Fibroblast of lung (primary cell): ENCODE measurements at regions not wholly inside any gene's neighbourhood (a gene's known extent, or its start where the extent isn't known, plus 50 kb on each side); places are given as distances from the start of the nearest gene placed in this dataset.

Source experiments
- DNase-seq, 2 donors: peaks; one replicate each; pipeline versions ENCODE4 v3.0.0 to v3.0.0-alpha.2; 2010; ENCODE audit warnings: low read depth in 2 of 2
- H2AFZ ChIP-seq: 2 replicates; pipeline ENCODE4 v1.5.1; 2012; ENCODE audit warnings: low read length, control low read depth, inconsistent platforms
- H3K27ac ChIP-seq: 2 replicates; pipeline ENCODE4 v1.5.1; 2011; ENCODE audit warnings: low read length, control low read depth; ENCODE audit not compliant: insufficient read depth
- H3K27me3 ChIP-seq: 2 replicates; pipeline ENCODE4 v1.5.1; 2011; ENCODE audit warnings: mild to moderate bottlenecking, low read length; ENCODE audit not compliant: control insufficient read depth, insufficient read depth
- H3K36me3 ChIP-seq: 2 replicates; pipeline ENCODE4 v1.5.1; 2011; ENCODE audit warnings: low read length; ENCODE audit not compliant: control insufficient read depth, insufficient read depth
- H3K4me1 ChIP-seq: 2 replicates; pipeline ENCODE4 v1.5.1; 2011; ENCODE audit warnings: low read length; ENCODE audit not compliant: control insufficient read depth, insufficient read depth; ENCODE audit errors: extremely low read depth
- H3K4me2 ChIP-seq: 2 replicates; pipeline ENCODE4 v1.5.1; 2011; ENCODE audit warnings: low read length, control low read depth; ENCODE audit not compliant: insufficient read depth; ENCODE audit errors: extremely low read depth
- H3K4me3 ChIP-seq, 4 experiments: fragments of 200-600 bp in 1 of 4; sonication (generic) in 1 of 4; replicated peaks in 1 of 4; 2 replicates each; pipeline ENCODE4 v1.5.1; 2011 to 2016; ENCODE audit warnings: low read length in 4 of 4, low read depth in 3 of 4, mild to moderate bottlenecking in 3 of 4, control low read depth in 2 of 4, inconsistent platforms in 1 of 4, mixed read lengths in 1 of 4; ENCODE audit not compliant: insufficient read depth in 1 of 4; ENCODE audit errors: control extremely low read depth in 1 of 4
- H3K79me2 ChIP-seq: 2 replicates; pipeline ENCODE4 v1.5.1; 2012; ENCODE audit warnings: mild to moderate bottlenecking, low read length, inconsistent platforms; ENCODE audit not compliant: control insufficient read depth, insufficient read depth
- H3K9ac ChIP-seq: 2 replicates; pipeline ENCODE4 v1.5.1; 2011; ENCODE audit warnings: mild to moderate bottlenecking, low read length, control low read depth; ENCODE audit not compliant: insufficient read depth
- H3K9me3 ChIP-seq: 2 replicates; pipeline ENCODE4 v1.5.1; 2012; ENCODE audit warnings: low read depth, low read length; ENCODE audit not compliant: control insufficient read depth, insufficient read depth
- H4K20me1 ChIP-seq: 2 replicates; pipeline ENCODE4 v1.5.1; 2011; ENCODE audit warnings: low read length; ENCODE audit not compliant: control insufficient read depth, insufficient read depth; ENCODE audit errors: extremely low read depth
- EZH2 ChIP-seq: IDR thresholded peaks from 2 replicates; pipeline ENCODE4 v1.5.1; 2012; ENCODE audit warnings: low read length, control low read depth, mild to moderate bottlenecking; ENCODE audit errors: missing control alignments
- TF ChIP-seq, protein P1 (sequence below), 2 donors: IDR thresholded peaks in 1 of 2; conservative IDR thresholded peaks in 1 of 2; 1 replicate in 1 of 2; 2 replicates in 1 of 2; pipeline ENCODE4 v1.5.1; 2011 to 2012; ENCODE audit warnings: low read length in 2 of 2, control low read depth in 1 of 2, inconsistent platforms in 1 of 2, low read depth in 1 of 2, mild to moderate bottlenecking in 1 of 2

DNA sequence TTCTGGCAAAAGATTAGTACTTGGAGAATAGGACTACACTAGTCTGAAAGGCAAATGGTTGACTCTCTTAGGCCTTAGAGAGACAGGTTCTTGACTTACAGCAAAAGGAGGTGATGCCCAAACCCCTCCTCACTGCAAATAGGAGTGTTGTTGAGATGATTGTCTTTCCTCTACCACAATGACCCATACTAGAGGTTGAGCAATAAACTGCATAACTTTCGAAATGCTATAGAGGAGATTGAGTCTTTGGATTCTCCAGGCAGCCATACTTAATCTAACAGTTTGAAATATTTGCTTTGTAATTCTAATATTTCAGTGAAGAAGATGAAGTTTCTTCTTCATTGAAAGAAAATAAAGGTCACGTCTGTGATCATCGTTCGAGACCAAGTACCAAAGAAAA lies 498.5 kb upstream of the GBE1 start:
- no peak for DNase-seq
- H2AFZ ChIP-seq: no peak overlapping the region
- TF ChIP-seq EZH2: no peak
- TF ChIP-seq, protein P1, sequence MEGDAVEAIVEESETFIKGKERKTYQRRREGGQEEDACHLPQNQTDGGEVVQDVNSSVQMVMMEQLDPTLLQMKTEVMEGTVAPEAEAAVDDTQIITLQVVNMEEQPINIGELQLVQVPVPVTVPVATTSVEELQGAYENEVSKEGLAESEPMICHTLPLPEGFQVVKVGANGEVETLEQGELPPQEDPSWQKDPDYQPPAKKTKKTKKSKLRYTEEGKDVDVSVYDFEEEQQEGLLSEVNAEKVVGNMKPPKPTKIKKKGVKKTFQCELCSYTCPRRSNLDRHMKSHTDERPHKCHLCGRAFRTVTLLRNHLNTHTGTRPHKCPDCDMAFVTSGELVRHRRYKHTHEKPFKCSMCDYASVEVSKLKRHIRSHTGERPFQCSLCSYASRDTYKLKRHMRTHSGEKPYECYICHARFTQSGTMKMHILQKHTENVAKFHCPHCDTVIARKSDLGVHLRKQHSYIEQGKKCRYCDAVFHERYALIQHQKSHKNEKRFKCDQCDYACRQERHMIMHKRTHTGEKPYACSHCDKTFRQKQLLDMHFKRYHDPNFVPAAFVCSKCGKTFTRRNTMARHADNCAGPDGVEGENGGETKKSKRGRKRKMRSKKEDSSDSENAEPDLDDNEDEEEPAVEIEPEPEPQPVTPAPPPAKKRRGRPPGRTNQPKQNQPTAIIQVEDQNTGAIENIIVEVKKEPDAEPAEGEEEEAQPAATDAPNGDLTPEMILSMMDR (conservative IDR thresholded peaks at IDR 0.05 in 1 of 2, IDR thresholded peaks at IDR 0.05 in 1 of 2; ENCODE audit: low read depth in 1 of 2, low read length in 2 of 2): no peak
- H4K20me1 ChIP-seq: no peaks in the 10 kb centered on the region
- H3K4me3 ChIP-seq: no peak overlapping the region
- no peak overlapping the region for H3K4me2 ChIP-seq
- H3K27ac ChIP-seq: no peak overlapping the region
- no peaks in the 10 kb centered on the region for H3K36me3 ChIP-seq
- H3K27me3 ChIP-seq: no peaks in the 10 kb centered on the region
- H3K9ac ChIP-seq: no peak overlapping the region
- H3K4me1 ChIP-seq: no peaks in the 10 kb centered on the region
- no peaks in the 10 kb centered on the region for H3K9me3 ChIP-seq
- no peaks in the 10 kb centered on the region for H3K79me2 ChIP-seq

DNA sequence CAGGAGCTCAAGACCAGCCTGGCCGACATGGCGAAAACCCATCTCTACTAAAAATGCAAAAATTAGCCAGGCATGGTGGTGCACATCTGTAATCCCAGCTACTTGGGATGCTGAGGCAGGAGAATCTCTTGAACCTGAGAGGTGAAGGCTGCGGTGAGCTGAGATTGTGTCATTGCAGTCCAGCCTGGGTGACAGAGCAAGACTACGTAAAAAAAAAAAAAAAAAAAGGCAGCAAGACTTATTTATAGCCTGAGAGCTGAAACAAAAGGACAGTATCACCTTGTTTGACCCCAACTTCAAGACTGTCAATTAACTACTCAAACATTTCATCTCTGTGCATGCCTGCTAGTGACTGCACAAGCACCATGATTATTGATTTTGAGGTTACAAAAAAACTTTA lies 478.9 kb upstream of the GBE1 start:
- Histone ChIP-seq H3K36me3 (no peaks in the 10 kb centered on the region), H3K4me3 (no peak overlapping the region), H4K20me1 (no peaks in the 10 kb centered on the region), H3K9me3 (no peaks in the 10 kb centered on the region), H3K4me2 (no peak overlapping the region), H2AFZ (no peak overlapping the region), H3K27me3 (no peaks in the 10 kb centered on the region), H3K27ac (no peak overlapping the region), H3K9ac (no peak overlapping the region), H3K79me2 (no peaks in the 10 kb centered on the region), H3K4me1 (no peaks in the 10 kb centered on the region)
- no peak for DNase-seq
- no peak for TF ChIP-seq EZH2

DNA sequence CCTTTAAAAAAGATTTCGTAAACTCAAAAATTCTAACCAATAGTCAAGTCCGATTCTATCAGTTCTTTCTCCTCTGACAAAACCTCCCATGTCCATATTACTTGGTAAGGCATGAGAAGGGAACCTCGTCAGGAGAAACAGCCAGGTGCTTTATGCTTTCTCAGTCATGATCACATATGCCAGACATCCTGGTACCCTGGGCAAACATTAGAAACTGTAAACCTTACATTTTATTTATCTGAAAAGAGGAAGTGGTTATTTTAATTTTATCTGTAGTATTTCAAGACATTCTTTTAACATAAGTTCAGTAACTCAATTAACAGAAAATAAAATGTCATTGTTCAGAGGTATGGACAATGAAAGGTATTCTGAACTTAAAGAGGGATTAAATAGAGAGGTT lies 474.8 kb upstream of the GBE1 start:
- TF ChIP-seq EZH2: no peak
- TF ChIP-seq, protein P1 (conservative IDR thresholded peaks at IDR 0.05 in 1 of 2, IDR thresholded peaks at IDR 0.05 in 1 of 2; ENCODE audit: low read depth in 1 of 2, low read length in 2 of 2): no peak
- no peak for DNase-seq
- Histone ChIP-seq H3K36me3 (no peaks in the 10 kb centered on the region), H3K4me3 (no peak overlapping the region), H3K27me3 (no peaks in the 10 kb centered on the region), H4K20me1 (no peaks in the 10 kb centered on the region), H3K79me2 (no peaks in the 10 kb centered on the region), H2AFZ (no peak overlapping the region), H3K9ac (no peak overlapping the region), H3K4me2 (no peak overlapping the region), H3K4me1 (no peaks in the 10 kb centered on the region), H3K9me3 (no peaks in the 10 kb centered on the region), H3K27ac (no peak overlapping the region)
